IMR-90 (cell line): ENCODE measurements at regions not wholly inside any gene's neighbourhood (a gene's known extent, or its start where the extent isn't known, plus 50 kb on each side); places are given as distances from the start of the nearest gene placed in this dataset.

Source experiments
- ATAC-seq: fragments of 200-7000 bp; cut with Tn5 transposase; 2 replicates; pipeline ENCODE4 v1.9.1; 2020; ENCODE audit warnings: low read depth, mild to moderate bottlenecking, moderate library complexity
- BruUV-seq: library from RNA; stranded (reverse); fragments of 400-500 nt; replicated peaks from 2 replicates; lab custom pipeline; 2021; lab: Mats Ljungman, UMichigan
- CTCF ChIA-PET: fragments of 300-600 bp; formaldehyde crosslinking; extraction: SDS; loops from one replicate; lab custom pipeline; 2021; ENCODE audit warnings: antibody characterized with exemption; lab: Yijun Ruan, JAX
- POLR2A ChIA-PET: fragments of 300-600 bp; sonication (Branson Sonifier 250); formaldehyde crosslinking; loops from one replicate; lab custom pipeline; 2022; ENCODE audit warnings: antibody characterized with exemption; ENCODE audit not compliant: unreplicated experiment; lab: Charles Lee
- DNase-seq: peaks from one replicate; pipeline ENCODE4 v3.0.0; 2013
- H2AFZ ChIP-seq: replicated peaks from 2 replicates; pipeline ENCODE3; 2013; ENCODE audit warnings: low read length, mild to moderate bottlenecking; ENCODE audit not compliant: poor library complexity
- H2AK5ac ChIP-seq: 2 replicates; pipeline ENCODE4 v1.6.1; 2013; ENCODE audit warnings: low read depth, low read length, inconsistent platforms
- H2AK9ac ChIP-seq: replicated peaks from 2 replicates; pipeline ENCODE3; 2013; ENCODE audit warnings: mild to moderate bottlenecking, low read depth, low read length, moderate library complexity; ENCODE audit not compliant: poor library complexity
- H2BK120ac ChIP-seq: 2 replicates; pipeline ENCODE4 v1.6.1; 2013; ENCODE audit warnings: low read depth, low read length, inconsistent platforms
- H2BK15ac ChIP-seq: 3 replicates; pipeline ENCODE4 v1.6.1; 2013; ENCODE audit warnings: low read depth, low read length, inconsistent platforms
- H2BK20ac ChIP-seq: 2 replicates; pipeline ENCODE4 v1.6.1; 2013; ENCODE audit warnings: low read depth, mild to moderate bottlenecking, inconsistent platforms, low read length, moderate library complexity
- H2BK5ac ChIP-seq: 2 replicates; pipeline ENCODE4 v1.6.1; 2013; ENCODE audit warnings: mild to moderate bottlenecking, low read depth, low read length, inconsistent platforms; ENCODE audit not compliant: poor library complexity, severe bottlenecking
- H3K14ac ChIP-seq: replicated peaks from 2 replicates; pipeline ENCODE4 v1.6.1; 2013; ENCODE audit warnings: low read depth, low read length, inconsistent platforms
- H3K18ac ChIP-seq: 2 replicates; pipeline ENCODE4 v1.6.1; 2013; ENCODE audit warnings: low read depth, low read length, control low read depth
- H3K23ac ChIP-seq: 2 replicates; pipeline ENCODE4 v1.6.1; 2013; ENCODE audit warnings: low read depth, low read length, inconsistent platforms
- H3K27ac ChIP-seq: 2 replicates; pipeline ENCODE4 v1.5.1; 2013; ENCODE audit warnings: mild to moderate bottlenecking, control low read depth, low read length; ENCODE audit not compliant: insufficient read depth
- H3K27me3 ChIP-seq: 2 replicates; pipeline ENCODE4 v1.6.1; 2013; ENCODE audit warnings: low read length; ENCODE audit not compliant: control insufficient read depth, insufficient read depth
- H3K36me3 ChIP-seq: 2 replicates; pipeline ENCODE4 v1.6.1; 2013; ENCODE audit warnings: low read length, mixed read lengths; ENCODE audit not compliant: control insufficient read depth, insufficient read depth
- H3K4ac ChIP-seq: 2 replicates; pipeline ENCODE4 v1.6.1; 2013; ENCODE audit warnings: low read depth, low read length, inconsistent platforms
- H3K4me1 ChIP-seq: 2 replicates; pipeline ENCODE4 v1.6.1; 2013; ENCODE audit warnings: low read length, mixed read lengths; ENCODE audit not compliant: control insufficient read depth, insufficient read depth
- H3K4me2 ChIP-seq: 2 replicates; pipeline ENCODE4 v1.6.1; 2013; ENCODE audit warnings: low read depth, mild to moderate bottlenecking, control low read depth, low read length, moderate library complexity
- H3K4me3 ChIP-seq: 2 replicates; pipeline ENCODE4 v1.5.1; 2013; ENCODE audit warnings: low read depth, mild to moderate bottlenecking, control low read depth, low read length, moderate library complexity; ENCODE audit not compliant: insufficient read depth
- H3K56ac ChIP-seq: 2 replicates; pipeline ENCODE4 v1.6.1; 2013; ENCODE audit warnings: low read length, inconsistent platforms; ENCODE audit not compliant: insufficient read depth; ENCODE audit errors: extremely low read depth
- H3K79me1 ChIP-seq, 2 experiments: 2 replicates each; pipeline ENCODE4 v1.6.1; 2013; ENCODE audit warnings: low read length in 2 of 2, inconsistent platforms in 1 of 2, low read depth in 1 of 2
- H3K9ac ChIP-seq: 2 replicates; pipeline ENCODE4 v1.6.1; 2013; ENCODE audit warnings: low read depth, low read length, control low read depth
- H3K9me1 ChIP-seq: 2 replicates; pipeline ENCODE4 v1.6.1; 2013; ENCODE audit warnings: low read length, inconsistent platforms; ENCODE audit not compliant: insufficient read depth
- H3K9me3 ChIP-seq: 2 replicates; pipeline ENCODE4 v1.6.1; 2013; ENCODE audit warnings: low read length; ENCODE audit not compliant: control insufficient read depth, insufficient read depth
- H4K20me1 ChIP-seq: 2 replicates; pipeline ENCODE4 v1.6.1; 2013; ENCODE audit warnings: low read length, inconsistent platforms; ENCODE audit not compliant: insufficient read depth
- H4K5ac ChIP-seq: 2 replicates; pipeline ENCODE4 v1.6.1; 2013; ENCODE audit warnings: mild to moderate bottlenecking, low read depth, low read length, control low read depth
- H4K8ac ChIP-seq, 2 experiments: 2 replicates each; pipeline ENCODE4 v1.6.1; 2013; ENCODE audit warnings: low read depth in 2 of 2, low read length in 2 of 2, control low read depth in 1 of 2, inconsistent platforms in 1 of 2
- H4K91ac ChIP-seq: 2 replicates; pipeline ENCODE4 v1.6.1; 2013; ENCODE audit warnings: low read depth, low read length, inconsistent platforms; ENCODE audit not compliant: insufficient read depth
- BHLHE40 ChIP-seq: fragments of 150-350 bp; IDR thresholded peaks from 2 replicates; pipeline ENCODE4 v1.6.1; 2016; ENCODE audit warnings: mild to moderate bottlenecking, low read depth, low read length
- FOS ChIP-seq: fragments of 150-350 bp; IDR thresholded peaks from 2 replicates; pipeline ENCODE4 v1.6.1; 2016; ENCODE audit warnings: low read depth, low read length
- MAFK ChIP-seq: IDR thresholded peaks from 2 replicates; pipeline ENCODE4 v1.6.1; 2012; ENCODE audit warnings: low read depth, low read length, improper control_type of control experiment
- POLR2A ChIP-seq: IDR thresholded peaks from 2 replicates; pipeline ENCODE4 v1.6.1; 2012; ENCODE audit warnings: mild to moderate bottlenecking, low read depth, low read length
- RCOR1 ChIP-seq: IDR thresholded peaks from 2 replicates; pipeline ENCODE4 v1.6.1; 2012; ENCODE audit warnings: mild to moderate bottlenecking, low read length, improper control_type of control experiment; ENCODE audit not compliant: insufficient replicate concordance
- SMC3 ChIP-seq: fragments of 150-350 bp; IDR thresholded peaks from 2 replicates; pipeline ENCODE4 v1.6.1; 2016; ENCODE audit warnings: low read depth, mild to moderate bottlenecking, antibody characterized with exemption, low read length, moderate library complexity
- WGBS, 2 experiments: methylation state at CpG; one replicate each; pipeline versions ENCODE4 v1.1.5 to v1.1.7; 2013; ENCODE audit warnings: missing lambda C conversion rate in 2 of 2; ENCODE audit not compliant: insufficient read length in 1 of 2; ENCODE audit errors: extremely low coverage in 2 of 2; 5-methylcytosine and 5-hydroxymethylcytosine counted together
- dilution Hi-C: fragments of 300-500 bp; cut with HindIII; formaldehyde crosslinking; loops from one replicate; pipeline ENCODE4 v1.14.3; 2018; ENCODE audit warnings: low sequenced_read_pairs; ENCODE audit not compliant: unreplicated experiment
- in situ Hi-C: fragments of 300-500 bp; cut with MboI; formaldehyde crosslinking; loops from 3 replicates; pipeline ENCODE4 v1.14.3; 2019; ENCODE audit warnings: low sequenced_read_pairs, inconsistent platforms, mixed read lengths
- intact Hi-C: fragments of 100-400 bp; cut with micrococcal nuclease; formaldehyde crosslinking; loops from 2 replicates; pipeline ENCODE4 v1.10.0; 2022

GRCh38 chr5:130965360-130965759, 199.7 kb downstream of the HINT1 start:
- Histone ChIP-seq H3K27ac (no peak overlapping the region), H3K4me3 (no peak overlapping the region), H3K9me1 (no peaks in the 10 kb centered on the region), H3K9me3 (no peaks in the 10 kb centered on the region), H3K36me3 (no peaks in the 10 kb centered on the region), H3K14ac (no peak overlapping the region), H2AK5ac (no peak overlapping the region), H2BK120ac (no peak overlapping the region), H2BK15ac (no peak overlapping the region), H3K56ac (no peak overlapping the region), H4K91ac (no peak overlapping the region), H2BK20ac (no peak overlapping the region), H2AFZ (no peak overlapping the region), H3K18ac (no peak overlapping the region), H3K23ac (no peak overlapping the region), H4K20me1 (no peaks in the 10 kb centered on the region), H4K8ac (no peak overlapping the region), H2AK9ac (no peak overlapping the region), H4K5ac (no peak overlapping the region), H2BK5ac (no peak overlapping the region), H3K9ac (no peak overlapping the region), H3K4me2 (no peak overlapping the region), H3K27me3 (no peaks in the 10 kb centered on the region), H3K79me1 (no peaks in the 10 kb centered on the region), H3K4ac (no peak overlapping the region), H3K4me1 (no peaks in the 10 kb centered on the region)
- BruUV-seq = no TSS peak
- in situ Hi-C loops = no loop called here
- 0% methylated on average over 1 of the region's 4 CpGs; no CpG with 5 or more reads in 1 of the 2 experiments for WGBS, 2 experiments
- intact Hi-C loops = no loop called here
- ChIA-PET CTCF (interaction anchor here (1.2 kb wide), 1 partner anchor 9 kb away, joined by 3 read pairs; no protein-coding TSS in a partner anchor), POLR2A (no interaction called here)
- ATAC-seq (no peak), DNase-seq (no peak)
- TF ChIP-seq FOS (no peak), MAFK (no peak), SMC3 (no peak), RCOR1 (no peak), POLR2A (no peak), BHLHE40 (no peak)
- dilution Hi-C loops = no loop called here
